ENCODE measurements at regions not wholly inside any gene's neighbourhood (a gene's known extent, or its start where the extent isn't known, plus 50 kb on each side); places are given as distances from the start of the nearest gene placed in this dataset.
A peak's percentile ranks its signal among the peaks of the same experiment; 100 is the strongest.
"Not testable (repeated sequence)": the region's sequence is repeated elsewhere in the genome, so short reads cannot be mapped to it uniquely, and the experiment has no call there.

DNA sequence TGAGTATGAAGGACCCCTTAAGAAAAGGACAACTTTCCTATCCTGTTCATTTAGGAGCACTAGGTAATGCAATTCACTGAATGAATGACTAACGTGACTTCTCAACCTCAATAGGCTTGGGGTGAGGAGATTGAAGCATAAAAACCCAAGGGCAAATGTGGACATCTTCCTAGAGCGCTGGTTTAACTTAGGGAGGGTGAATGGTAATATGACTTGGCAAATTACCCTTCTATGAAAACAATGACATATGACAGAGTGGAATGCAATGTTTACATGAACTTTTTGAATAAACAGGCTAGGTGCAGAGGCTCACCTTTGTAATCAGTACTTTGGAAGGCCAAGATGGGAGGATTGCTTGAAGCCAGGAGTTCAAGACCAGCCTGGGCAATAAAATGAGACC is 83.9 kb upstream of the ANK3 start:
- CTCF ChIA-PET = no interaction called here
- no peaks in the 10 kb centered on the region for H3F3A ChIP-seq (ENCODE audit: insufficient read depth, low read depth)
- peak overlapping the region; percentile 55 for H3K27ac ChIP-seq
- H3K36me3 ChIP-seq (ENCODE audit: low read depth) = no peaks in the 10 kb centered on the region
- H4K20me1 ChIP-seq (ENCODE audit: insufficient read depth) = no peaks in the 10 kb centered on the region
- no peak overlapping the region for H2AFZ ChIP-seq
- H3K4me2 ChIP-seq = 0 out of 2 replicates have a peak overlapping the region, but pooled peaks have one; percentile 1
- TF ChIP-seq, protein P1, sequence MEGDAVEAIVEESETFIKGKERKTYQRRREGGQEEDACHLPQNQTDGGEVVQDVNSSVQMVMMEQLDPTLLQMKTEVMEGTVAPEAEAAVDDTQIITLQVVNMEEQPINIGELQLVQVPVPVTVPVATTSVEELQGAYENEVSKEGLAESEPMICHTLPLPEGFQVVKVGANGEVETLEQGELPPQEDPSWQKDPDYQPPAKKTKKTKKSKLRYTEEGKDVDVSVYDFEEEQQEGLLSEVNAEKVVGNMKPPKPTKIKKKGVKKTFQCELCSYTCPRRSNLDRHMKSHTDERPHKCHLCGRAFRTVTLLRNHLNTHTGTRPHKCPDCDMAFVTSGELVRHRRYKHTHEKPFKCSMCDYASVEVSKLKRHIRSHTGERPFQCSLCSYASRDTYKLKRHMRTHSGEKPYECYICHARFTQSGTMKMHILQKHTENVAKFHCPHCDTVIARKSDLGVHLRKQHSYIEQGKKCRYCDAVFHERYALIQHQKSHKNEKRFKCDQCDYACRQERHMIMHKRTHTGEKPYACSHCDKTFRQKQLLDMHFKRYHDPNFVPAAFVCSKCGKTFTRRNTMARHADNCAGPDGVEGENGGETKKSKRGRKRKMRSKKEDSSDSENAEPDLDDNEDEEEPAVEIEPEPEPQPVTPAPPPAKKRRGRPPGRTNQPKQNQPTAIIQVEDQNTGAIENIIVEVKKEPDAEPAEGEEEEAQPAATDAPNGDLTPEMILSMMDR (conservative IDR thresholded peaks at IDR 0.05) = no peak
- TF ChIP-seq EZH2 (IDR thresholded peaks at IDR 0.05; ENCODE audit: low read depth) = no peak
- H3K4me3 ChIP-seq = no peak overlapping the region
- no TSS peak for BruUV-seq (replicated peaks)
- DNase-seq = peak; percentile 19 to 92
- no peaks in the 10 kb centered on the region for H3K79me2 ChIP-seq (ENCODE audit: low read depth)
- peaks cover 15% of the 10 kb centered on the region for H3K4me1 ChIP-seq (replicated peaks; ENCODE audit: insufficient read depth)
- no peaks in the 10 kb centered on the region for H3K27me3 ChIP-seq (ENCODE audit: insufficient read depth, low read depth)
- intact Hi-C loops (cut with micrococcal nuclease; ENCODE audit: unreplicated experiment) = no loop called here
- no peaks in the 10 kb centered on the region for H3K9me3 ChIP-seq (ENCODE audit: insufficient read depth, low read depth)
- H3K9me2 ChIP-seq (ENCODE audit: insufficient read depth) = 0 out of 2 replicates have a peak, but pooled peaks cover 3% of the 10 kb centered on the region
- POLR2A ChIA-PET (ENCODE audit: unreplicated experiment) = no interaction called here

DNA sequence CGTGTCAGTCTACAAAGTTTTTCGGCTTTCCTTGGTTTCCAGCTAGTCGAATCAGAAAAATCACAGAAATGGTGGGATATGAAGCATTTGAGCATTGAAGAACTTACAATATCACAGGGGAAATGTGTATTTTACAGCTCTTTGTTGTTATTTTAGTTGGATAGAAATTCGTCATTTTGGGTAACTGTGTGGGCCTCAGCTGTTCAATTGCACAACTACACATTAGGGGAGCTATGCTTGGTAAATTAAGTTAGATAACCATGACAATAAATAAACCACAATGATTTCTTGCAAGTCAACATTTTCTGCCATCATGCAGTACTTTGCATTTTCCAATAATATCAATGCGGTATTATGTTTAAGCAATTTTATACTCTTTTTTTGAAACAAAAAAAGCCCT is 80.4 kb upstream of the ANK3 start:
- H3K4me1 ChIP-seq (replicated peaks; ENCODE audit: insufficient read depth) = peaks cover 38% of the 10 kb centered on the region
- H3K27me3 ChIP-seq (ENCODE audit: insufficient read depth, low read depth) = no peaks in the 10 kb centered on the region
- no TSS peak for BruUV-seq (replicated peaks)
- H3K9me2 ChIP-seq (ENCODE audit: insufficient read depth) = 0 out of 2 replicates have a peak, but pooled peaks cover 3% of the 10 kb centered on the region
- no peak for DNase-seq
- CTCF ChIA-PET = no interaction called here
- no peaks in the 10 kb centered on the region for H3K36me3 ChIP-seq (ENCODE audit: low read depth)
- no peak overlapping the region for H3K27ac ChIP-seq
- no peak overlapping the region for H3K4me2 ChIP-seq
- no peak overlapping the region for H3K4me3 ChIP-seq
- H2AFZ ChIP-seq = no peak overlapping the region
- POLR2A ChIA-PET (ENCODE audit: unreplicated experiment) = no interaction called here
- H3F3A ChIP-seq (ENCODE audit: insufficient read depth, low read depth) = peaks cover 11% of the 10 kb centered on the region
- H3K79me2 ChIP-seq (ENCODE audit: low read depth) = no peaks in the 10 kb centered on the region
- intact Hi-C loops (cut with micrococcal nuclease; ENCODE audit: unreplicated experiment) = no loop called here
- TF ChIP-seq, protein P1 (conservative IDR thresholded peaks at IDR 0.05) = no peak
- TF ChIP-seq EZH2 (IDR thresholded peaks at IDR 0.05; ENCODE audit: low read depth) = no peak
- H4K20me1 ChIP-seq (ENCODE audit: insufficient read depth) = no peaks in the 10 kb centered on the region
- no peaks in the 10 kb centered on the region for H3K9me3 ChIP-seq (ENCODE audit: insufficient read depth, low read depth)

DNA sequence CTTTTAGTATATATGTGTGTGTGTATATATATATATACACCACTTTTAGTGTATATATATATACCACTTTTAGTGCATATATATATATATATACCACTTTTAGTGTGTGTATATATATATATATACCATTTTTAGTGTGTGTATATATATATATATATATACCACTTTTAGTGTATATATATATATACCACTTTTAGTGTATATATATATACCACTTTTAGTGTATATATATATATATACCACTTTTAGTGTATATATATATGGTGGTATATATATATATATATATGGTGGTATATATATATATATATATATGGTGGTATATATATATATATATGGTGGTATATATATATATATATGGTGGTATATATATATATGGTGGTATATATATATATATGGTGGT is 79.5 kb upstream of the ANK3 start:
- POLR2A ChIA-PET (ENCODE audit: unreplicated experiment); CTCF ChIA-PET: not testable (repeated sequence)

DNA sequence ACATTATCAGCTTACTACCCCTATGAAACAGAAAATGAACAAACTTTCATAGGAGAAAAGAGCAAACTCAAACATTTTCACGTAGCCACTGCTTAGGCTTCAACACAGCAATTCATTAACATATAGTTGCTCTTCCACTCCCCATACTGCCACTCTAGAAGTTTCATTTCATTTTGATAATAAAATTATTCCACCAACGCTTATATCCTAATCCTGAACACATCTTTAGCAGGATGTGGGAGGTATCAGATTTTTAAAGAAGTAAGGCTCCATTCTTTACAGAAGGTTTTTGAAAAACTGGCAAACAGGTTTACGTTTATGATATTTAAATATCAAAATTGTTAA is 77.5 kb upstream of the ANK3 start:
- Histone ChIP-seq H3F3A (ENCODE audit: insufficient read depth, low read depth) (peaks cover 11% of the 10 kb centered on the region), H3K4me2 (peak overlapping the region; percentile 54), H3K4me3 (no peak overlapping the region), H3K9me2 (ENCODE audit: insufficient read depth) (0 out of 2 replicates have a peak, but pooled peaks cover 3% of the 10 kb centered on the region), H3K4me1 (replicated peaks; ENCODE audit: insufficient read depth) (peaks cover 31% of the 10 kb centered on the region), H3K27me3 (ENCODE audit: insufficient read depth, low read depth) (no peaks in the 10 kb centered on the region), H3K9me3 (ENCODE audit: insufficient read depth, low read depth) (no peaks in the 10 kb centered on the region), H3K36me3 (ENCODE audit: low read depth) (no peaks in the 10 kb centered on the region), H2AFZ (no peak overlapping the region; the same call in 1 of the 2 replicates), H3K27ac (peak overlapping the region; percentile 70), H4K20me1 (ENCODE audit: insufficient read depth) (no peaks in the 10 kb centered on the region), H3K79me2 (ENCODE audit: low read depth) (no peaks in the 10 kb centered on the region)
- TF ChIP-seq, protein P1 (conservative IDR thresholded peaks at IDR 0.05) = no peak
- no peak for TF ChIP-seq EZH2 (IDR thresholded peaks at IDR 0.05; ENCODE audit: low read depth)
- POLR2A ChIA-PET (ENCODE audit: unreplicated experiment) = no interaction called here
- intact Hi-C loops (cut with micrococcal nuclease; ENCODE audit: unreplicated experiment) = no loop called here
- no peak for DNase-seq
- CTCF ChIA-PET = no interaction called here
- BruUV-seq (replicated peaks) = no TSS peak

More for the DNA sequence above, 79.5 kb upstream of the ANK3 start:
- peaks cover 11% of the 10 kb centered on the region for H3F3A ChIP-seq (ENCODE audit: insufficient read depth, low read depth)
- H3K4me2 ChIP-seq; H4K20me1 ChIP-seq (ENCODE audit: insufficient read depth); intact Hi-C loops (cut with micrococcal nuclease; ENCODE audit: unreplicated experiment); H3K4me3 ChIP-seq; H3K36me3 ChIP-seq (ENCODE audit: low read depth); DNase-seq; H3K9me2 ChIP-seq (ENCODE audit: insufficient read depth); H3K79me2 ChIP-seq (ENCODE audit: low read depth); BruUV-seq (replicated peaks); H2AFZ ChIP-seq; H3K9me3 ChIP-seq (ENCODE audit: insufficient read depth, low read depth); H3K27me3 ChIP-seq (ENCODE audit: insufficient read depth, low read depth); H3K27ac ChIP-seq: not testable (repeated sequence)
- peaks cover 45% of the 10 kb centered on the region for H3K4me1 ChIP-seq (replicated peaks; ENCODE audit: insufficient read depth)

Data from PC-9 (cell line).